GM06990 (cell line): ENCODE measurements at regions not wholly inside any gene's neighbourhood (a gene's known extent, or its start where the extent isn't known, plus 50 kb on each side); places are given as distances from the start of the nearest gene placed in this dataset.

Source experiments
- DNase-seq: peaks from one replicate; pipeline ENCODE4 v3.0.0-alpha.2; 2011; ENCODE audit not compliant: insufficient read length; ENCODE audit errors: extremely low read depth
- H3K27me3 ChIP-seq: replicated peaks from 2 replicates; pipeline ENCODE4 v1.6.0; 2011; ENCODE audit warnings: low read length; ENCODE audit not compliant: control insufficient read depth, insufficient read depth
- H3K36me3 ChIP-seq: 2 replicates; pipeline ENCODE4 v1.5.1; 2011; ENCODE audit warnings: low read length; ENCODE audit not compliant: control insufficient read depth, insufficient read depth
- H3K4me3 ChIP-seq: replicated peaks from 2 replicates; pipeline ENCODE4 v1.5.1; 2011; ENCODE audit warnings: low read depth, mild to moderate bottlenecking, control low read depth, low read length
- TF ChIP-seq, protein P1 (sequence below): IDR thresholded peaks from 2 replicates; pipeline ENCODE4 v1.5.1; 2011; ENCODE audit warnings: low read length, control low read depth, mild to moderate bottlenecking, inconsistent platforms; ENCODE audit not compliant: insufficient read depth, poor library complexity, severe bottlenecking

- peaks cover 2% of the 10 kb centered on the region for H3K27me3 ChIP-seq
- H3K36me3 ChIP-seq: no peaks in the 10 kb centered on the region
- TF ChIP-seq, protein P1, sequence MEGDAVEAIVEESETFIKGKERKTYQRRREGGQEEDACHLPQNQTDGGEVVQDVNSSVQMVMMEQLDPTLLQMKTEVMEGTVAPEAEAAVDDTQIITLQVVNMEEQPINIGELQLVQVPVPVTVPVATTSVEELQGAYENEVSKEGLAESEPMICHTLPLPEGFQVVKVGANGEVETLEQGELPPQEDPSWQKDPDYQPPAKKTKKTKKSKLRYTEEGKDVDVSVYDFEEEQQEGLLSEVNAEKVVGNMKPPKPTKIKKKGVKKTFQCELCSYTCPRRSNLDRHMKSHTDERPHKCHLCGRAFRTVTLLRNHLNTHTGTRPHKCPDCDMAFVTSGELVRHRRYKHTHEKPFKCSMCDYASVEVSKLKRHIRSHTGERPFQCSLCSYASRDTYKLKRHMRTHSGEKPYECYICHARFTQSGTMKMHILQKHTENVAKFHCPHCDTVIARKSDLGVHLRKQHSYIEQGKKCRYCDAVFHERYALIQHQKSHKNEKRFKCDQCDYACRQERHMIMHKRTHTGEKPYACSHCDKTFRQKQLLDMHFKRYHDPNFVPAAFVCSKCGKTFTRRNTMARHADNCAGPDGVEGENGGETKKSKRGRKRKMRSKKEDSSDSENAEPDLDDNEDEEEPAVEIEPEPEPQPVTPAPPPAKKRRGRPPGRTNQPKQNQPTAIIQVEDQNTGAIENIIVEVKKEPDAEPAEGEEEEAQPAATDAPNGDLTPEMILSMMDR: no peak
- DNase-seq: no peak
- H3K4me3 ChIP-seq: no peak overlapping the region
Measured at GRCh38 chr6:17012421-17013225, 89.2 kb upstream of the STMND1 start.

DNA sequence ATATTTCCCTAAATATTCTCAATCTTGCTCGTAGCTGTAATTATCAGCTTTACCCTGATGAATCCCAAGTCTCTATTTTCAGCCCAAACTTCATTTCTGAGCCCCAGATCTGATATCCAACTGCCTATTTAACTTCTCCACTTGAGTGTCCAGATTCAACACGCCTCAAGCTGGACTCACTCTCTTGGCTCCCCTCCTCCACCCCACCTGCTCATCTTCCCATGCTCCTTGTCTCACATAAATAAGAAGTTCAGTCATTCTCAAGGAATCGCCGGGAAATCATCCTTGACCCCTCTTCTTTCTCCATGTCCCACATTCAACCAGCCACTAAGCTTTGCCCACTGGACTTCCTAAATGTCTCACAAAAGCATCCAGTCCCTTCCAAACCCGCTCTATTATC is 89.9 kb upstream of the STMND1 start:
- TF ChIP-seq, protein P1: no peak
- peaks cover 2% of the 10 kb centered on the region for H3K27me3 ChIP-seq
- DNase-seq: no peak
- H3K36me3 ChIP-seq: no peaks in the 10 kb centered on the region
- no peak overlapping the region for H3K4me3 ChIP-seq

- H3K36me3 ChIP-seq: no peaks in the 10 kb centered on the region
- H3K27me3 ChIP-seq: no peaks in the 10 kb centered on the region; the same call in 1 of the 2 replicates
- no peak overlapping the region for H3K4me3 ChIP-seq
- DNase-seq: no peak
- TF ChIP-seq, protein P1: no peak
Measured at GRCh38 chr6:17007749-17008148, 94.1 kb upstream of the STMND1 start.

DNA sequence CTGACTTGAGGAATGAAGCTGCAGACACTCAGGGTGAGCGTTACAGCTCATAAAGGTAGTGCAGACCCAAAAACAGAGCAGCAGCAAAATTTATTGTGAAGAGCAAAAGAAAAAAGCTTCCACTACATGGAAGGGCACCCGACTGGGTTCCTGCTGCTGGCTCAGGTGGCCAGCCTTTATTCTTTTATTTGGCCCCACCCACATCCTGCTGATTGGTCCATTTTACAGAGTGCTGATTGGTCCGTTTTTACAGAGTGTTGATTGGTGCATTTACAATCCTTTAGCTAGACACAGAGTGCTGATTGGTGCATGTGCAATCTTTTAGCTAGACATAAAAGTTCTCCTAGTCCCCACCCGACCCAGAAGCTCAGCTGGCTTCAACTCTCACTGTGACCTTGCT is 95.3 kb upstream of the STMND1 start:
- TF ChIP-seq, protein P1: no peak
- Histone ChIP-seq H3K4me3 (no peak overlapping the region), H3K27me3 (no peaks in the 10 kb centered on the region; the same call in 1 of the 2 replicates), H3K36me3 (no peaks in the 10 kb centered on the region)
- no peak for DNase-seq

DNA sequence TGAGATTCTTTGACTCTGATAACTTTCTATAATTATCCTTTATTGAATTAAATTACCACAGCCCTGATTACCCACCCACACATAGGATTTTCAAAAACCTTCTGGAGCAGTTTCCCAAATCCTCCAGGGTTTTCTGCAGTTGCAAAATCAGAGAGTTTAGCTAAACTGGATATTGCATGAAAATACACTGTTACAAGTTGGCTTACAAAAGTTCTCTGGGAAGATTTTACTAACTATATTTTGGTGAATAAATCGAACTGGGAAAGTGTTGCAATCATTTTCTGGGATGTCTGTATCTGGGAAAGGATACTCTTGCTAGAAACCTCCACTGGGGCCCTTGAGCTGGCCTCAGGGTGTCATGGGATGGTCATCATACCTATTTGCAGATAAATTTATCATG is 97.6 kb upstream of the STMND1 start:
- H3K4me3 ChIP-seq: no peak overlapping the region
- no peaks in the 10 kb centered on the region; the same call in 1 of the 2 replicates for H3K27me3 ChIP-seq
- TF ChIP-seq, protein P1: no peak
- no peaks in the 10 kb centered on the region for H3K36me3 ChIP-seq
- DNase-seq: no peak

DNA sequence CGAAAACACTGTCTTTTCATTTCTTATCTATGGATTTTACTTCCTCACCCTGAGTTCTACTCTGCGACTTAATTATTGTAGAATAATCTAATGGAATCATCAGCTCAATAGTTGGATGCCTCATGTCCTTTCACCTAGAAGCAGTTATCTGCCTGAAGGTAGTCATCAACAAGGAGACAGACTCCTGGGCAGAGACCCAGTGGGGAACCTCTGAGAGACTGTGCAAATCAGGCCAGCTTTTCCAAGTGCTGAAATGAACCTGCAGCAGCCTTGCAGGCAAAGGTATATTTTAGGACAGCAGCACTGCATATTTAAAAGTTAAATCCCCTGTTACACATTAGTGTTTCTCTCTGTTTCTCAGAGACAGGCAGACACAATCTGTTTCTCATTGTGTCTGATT is 99.7 kb upstream of the STMND1 start:
- Histone ChIP-seq H3K36me3 (no peaks in the 10 kb centered on the region), H3K27me3 (no peaks in the 10 kb centered on the region; the same call in 1 of the 2 replicates), H3K4me3 (no peak overlapping the region)
- DNase-seq: no peak
- TF ChIP-seq, protein P1: no peak
